ENCODE measurements at regions not wholly inside any gene's neighbourhood (a gene's known extent, or its start where the extent isn't known, plus 50 kb on each side); places are given as distances from the start of the nearest gene placed in this dataset.
A peak's percentile ranks its signal among the peaks of the same experiment; 100 is the strongest.

- H3K79me2 ChIP-seq (ENCODE audit: insufficient read depth, low read length): no peaks in the 10 kb centered on the region
- peaks cover 3% of the 10 kb centered on the region for H3K27me3 ChIP-seq (ENCODE audit: insufficient read depth, low read length)
- TF ChIP-seq CTCF (IDR thresholded peaks at IDR 0.05; ENCODE audit: extremely low read depth, low read depth, low read length): no peak
- no peak overlapping the region for H3K4me2 ChIP-seq (ENCODE audit: insufficient read depth, low read length)
- no peaks in the 10 kb centered on the region for H3K4me1 ChIP-seq (ENCODE audit: insufficient read depth, low read length)
- H4K20me1 ChIP-seq (ENCODE audit: insufficient read depth, low read length): no peaks in the 10 kb centered on the region
- no peak overlapping the region for H2AFZ ChIP-seq (ENCODE audit: low read length)
- no peak for DNase-seq (ENCODE audit: insufficient read length, low spot score, missing footprints)
- H3K27ac ChIP-seq (ENCODE audit: low read depth, low read length): no peak overlapping the region
- no peaks in the 10 kb centered on the region for H3K36me3 ChIP-seq (ENCODE audit: insufficient read depth, low read length)
- H3K4me3 ChIP-seq (ENCODE audit: insufficient read depth, low read length): no peak overlapping the region
- no peaks in the 10 kb centered on the region for H3K9me3 ChIP-seq (ENCODE audit: low read depth, low read length)
Measured at GRCh38 chr14:22164616-22165015, 424.4 kb downstream of the DAD1 start.

- peaks cover 3% of the 10 kb centered on the region for H3K27me3 ChIP-seq (ENCODE audit: insufficient read depth, low read length)
- no peak for DNase-seq (ENCODE audit: insufficient read length, low spot score, missing footprints)
- peak; percentile 17 for TF ChIP-seq CTCF (IDR thresholded peaks at IDR 0.05; ENCODE audit: extremely low read depth, low read depth, low read length)
- no peaks in the 10 kb centered on the region for H3K36me3 ChIP-seq (ENCODE audit: insufficient read depth, low read length)
- no peak overlapping the region for H3K27ac ChIP-seq (ENCODE audit: low read depth, low read length)
- no peaks in the 10 kb centered on the region for H3K4me1 ChIP-seq (ENCODE audit: insufficient read depth, low read length)
- H3K4me2 ChIP-seq (ENCODE audit: insufficient read depth, low read length): no peak overlapping the region
- no peaks in the 10 kb centered on the region for H3K9me3 ChIP-seq (ENCODE audit: low read depth, low read length)
- no peaks in the 10 kb centered on the region for H3K79me2 ChIP-seq (ENCODE audit: insufficient read depth, low read length)
- no peak overlapping the region for H2AFZ ChIP-seq (ENCODE audit: low read length)
- H3K4me3 ChIP-seq (ENCODE audit: insufficient read depth, low read length): no peak overlapping the region
- H4K20me1 ChIP-seq (ENCODE audit: insufficient read depth, low read length): no peaks in the 10 kb centered on the region
Measured at GRCh38 chr14:22163051-22163450, 426.0 kb downstream of the DAD1 start.

DNA sequence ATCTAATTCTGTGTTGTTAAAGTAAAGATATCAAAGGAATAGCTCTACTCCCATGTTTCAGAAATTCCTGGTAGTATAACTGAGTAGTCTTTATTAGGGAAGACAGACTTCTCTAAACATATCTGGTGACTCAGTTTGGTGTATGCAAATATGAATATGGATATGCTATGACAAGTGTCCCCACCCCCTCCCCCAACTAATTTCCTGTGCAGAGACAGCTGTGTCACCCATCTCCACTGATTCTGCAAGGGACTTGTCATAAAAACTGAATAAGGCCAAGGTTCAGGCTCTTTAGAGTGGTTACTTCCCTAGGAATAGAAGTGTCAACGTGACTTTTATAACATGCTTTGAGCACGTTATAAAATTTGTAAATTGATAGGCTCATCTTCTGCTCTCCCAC lies 429.1 kb downstream of the DAD1 start:
- H3K4me3 ChIP-seq (ENCODE audit: insufficient read depth, low read length): no peak overlapping the region
- no peaks in the 10 kb centered on the region for H3K36me3 ChIP-seq (ENCODE audit: insufficient read depth, low read length)
- no peak for DNase-seq (ENCODE audit: insufficient read length, low spot score, missing footprints)
- no peaks in the 10 kb centered on the region for H3K79me2 ChIP-seq (ENCODE audit: insufficient read depth, low read length)
- no peak overlapping the region for H3K4me2 ChIP-seq (ENCODE audit: insufficient read depth, low read length)
- no peaks in the 10 kb centered on the region for H4K20me1 ChIP-seq (ENCODE audit: insufficient read depth, low read length)
- H3K4me1 ChIP-seq (ENCODE audit: insufficient read depth, low read length): no peaks in the 10 kb centered on the region
- TF ChIP-seq CTCF (IDR thresholded peaks at IDR 0.05; ENCODE audit: extremely low read depth, low read depth, low read length): no peak
- peaks cover 3% of the 10 kb centered on the region for H3K27me3 ChIP-seq (ENCODE audit: insufficient read depth, low read length)
- H3K9me3 ChIP-seq (ENCODE audit: low read depth, low read length): no peaks in the 10 kb centered on the region
- no peak overlapping the region for H2AFZ ChIP-seq (ENCODE audit: low read length)
- no peak overlapping the region for H3K27ac ChIP-seq (ENCODE audit: low read depth, low read length)

DNA sequence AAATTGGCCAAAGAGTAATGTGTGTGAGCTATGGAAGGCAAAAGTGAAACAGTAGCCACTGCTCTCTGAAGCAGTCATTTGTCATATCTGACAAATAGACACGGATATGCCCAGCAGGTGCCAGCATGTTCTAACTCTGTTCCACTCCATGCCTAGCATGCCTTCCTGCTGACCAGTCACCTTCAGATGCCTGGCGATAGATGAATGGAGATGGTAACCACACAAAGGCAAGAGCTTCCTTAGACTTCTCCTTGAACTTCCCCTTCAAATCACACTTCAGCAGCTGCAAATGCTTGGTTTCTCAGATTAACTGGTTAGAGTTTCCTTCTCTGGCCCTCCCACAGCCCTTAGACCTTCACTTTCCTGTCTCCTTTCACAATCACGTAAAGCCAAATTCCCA lies 429.9 kb downstream of the DAD1 start:
- DNase-seq (ENCODE audit: insufficient read length, low spot score, missing footprints): no peak
- Histone ChIP-seq H3K36me3 (ENCODE audit: insufficient read depth, low read length) (no peaks in the 10 kb centered on the region), H3K27ac (ENCODE audit: low read depth, low read length) (no peak overlapping the region), H2AFZ (ENCODE audit: low read length) (no peak overlapping the region), H4K20me1 (ENCODE audit: insufficient read depth, low read length) (no peaks in the 10 kb centered on the region), H3K79me2 (ENCODE audit: insufficient read depth, low read length) (no peaks in the 10 kb centered on the region), H3K9me3 (ENCODE audit: low read depth, low read length) (no peaks in the 10 kb centered on the region), H3K4me2 (ENCODE audit: insufficient read depth, low read length) (no peak overlapping the region), H3K4me1 (ENCODE audit: insufficient read depth, low read length) (no peaks in the 10 kb centered on the region), H3K4me3 (ENCODE audit: insufficient read depth, low read length) (no peak overlapping the region), H3K27me3 (ENCODE audit: insufficient read depth, low read length) (no peaks in the 10 kb centered on the region)
- TF ChIP-seq CTCF (IDR thresholded peaks at IDR 0.05; ENCODE audit: extremely low read depth, low read depth, low read length): no peak

All from osteoblast (primary cell).